ENCODE measurements at regions not wholly inside any gene's neighbourhood (a gene's known extent, or its start where the extent isn't known, plus 50 kb on each side); places are given as distances from the start of the nearest gene placed in this dataset.

GRCh38 chr12:74317741-74318140 is 219.9 kb upstream of the ATXN7L3B start:
- TF ChIP-seq TAF1 (IDR thresholded peaks at IDR 0.05; ENCODE audit: low read depth) (no peak), EP300 (IDR thresholded peaks at IDR 0.05; ENCODE audit: borderline replicate concordance) (no peak), MAX (IDR thresholded peaks at IDR 0.05) (no peak), REST (IDR thresholded peaks at IDR 0.05; ENCODE audit: low read depth) (no peak)

Measured in Ishikawa (cell line).